ENCODE measurements at regions not wholly inside any gene's neighbourhood (a gene's known extent, or its start where the extent isn't known, plus 50 kb on each side); places are given as distances from the start of the nearest gene placed in this dataset.

DNA sequence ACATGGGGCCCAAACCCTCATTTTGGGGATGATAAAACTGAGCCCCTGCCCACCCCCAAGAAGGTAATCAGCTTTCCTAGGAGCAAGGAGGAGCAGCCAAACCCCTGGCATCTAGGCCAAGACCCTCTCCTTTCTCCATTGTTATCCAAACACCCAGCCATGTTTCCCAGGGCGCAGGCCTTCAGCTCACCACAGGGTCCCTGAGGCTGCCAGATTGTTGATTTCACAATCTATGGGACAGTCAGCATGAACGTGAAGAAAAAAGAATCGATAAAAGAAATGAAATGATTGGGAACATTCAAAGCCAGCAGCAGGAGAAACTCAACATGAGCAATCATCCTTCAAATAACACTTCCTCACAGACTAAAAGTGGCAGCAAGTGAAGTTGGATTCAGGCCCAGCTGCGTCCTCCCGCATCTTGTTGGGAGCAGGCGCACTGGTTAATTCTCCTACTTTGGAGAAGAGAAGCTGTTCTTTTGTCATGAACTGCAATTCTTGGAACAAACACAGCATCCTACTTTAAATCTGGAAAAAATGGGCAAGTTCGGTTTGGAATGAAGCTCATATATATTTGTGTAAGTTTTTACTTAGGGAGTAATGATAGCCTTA, 241.8 kb upstream of the PRDM1 start:
- TF ChIP-seq, protein P1, sequence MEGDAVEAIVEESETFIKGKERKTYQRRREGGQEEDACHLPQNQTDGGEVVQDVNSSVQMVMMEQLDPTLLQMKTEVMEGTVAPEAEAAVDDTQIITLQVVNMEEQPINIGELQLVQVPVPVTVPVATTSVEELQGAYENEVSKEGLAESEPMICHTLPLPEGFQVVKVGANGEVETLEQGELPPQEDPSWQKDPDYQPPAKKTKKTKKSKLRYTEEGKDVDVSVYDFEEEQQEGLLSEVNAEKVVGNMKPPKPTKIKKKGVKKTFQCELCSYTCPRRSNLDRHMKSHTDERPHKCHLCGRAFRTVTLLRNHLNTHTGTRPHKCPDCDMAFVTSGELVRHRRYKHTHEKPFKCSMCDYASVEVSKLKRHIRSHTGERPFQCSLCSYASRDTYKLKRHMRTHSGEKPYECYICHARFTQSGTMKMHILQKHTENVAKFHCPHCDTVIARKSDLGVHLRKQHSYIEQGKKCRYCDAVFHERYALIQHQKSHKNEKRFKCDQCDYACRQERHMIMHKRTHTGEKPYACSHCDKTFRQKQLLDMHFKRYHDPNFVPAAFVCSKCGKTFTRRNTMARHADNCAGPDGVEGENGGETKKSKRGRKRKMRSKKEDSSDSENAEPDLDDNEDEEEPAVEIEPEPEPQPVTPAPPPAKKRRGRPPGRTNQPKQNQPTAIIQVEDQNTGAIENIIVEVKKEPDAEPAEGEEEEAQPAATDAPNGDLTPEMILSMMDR (IDR thresholded peaks at IDR 0.05): no peak
- TF ChIP-seq POLR2A (IDR thresholded peaks at IDR 0.05): no peak

Data from thyroid gland (tissue), 4 donors.